Neural cell (in vitro differentiated cells): ENCODE measurements at regions not wholly inside any gene's neighbourhood (a gene's known extent, or its start where the extent isn't known, plus 50 kb on each side); places are given as distances from the start of the nearest gene placed in this dataset.

Experiments used
- MXI1 ChIP-seq: fragments of 450-650 bp; conservative IDR thresholded peaks from 2 replicates; pipeline ENCODE4 v1.6.1; 2014; ENCODE audit warnings: antibody characterized with exemption, mild to moderate bottlenecking; ENCODE audit not compliant: poor library complexity, severe bottlenecking
- POLR2AphosphoS5 ChIP-seq: IDR thresholded peaks from 2 replicates; pipeline ENCODE4 v1.6.1; 2012
- TF ChIP-seq, protein P1 (sequence below): fragments of 450-650 bp; IDR thresholded peaks from 2 replicates; pipeline ENCODE4 v1.5.1; 2014; ENCODE audit warnings: antibody characterized with exemption, mild to moderate bottlenecking, moderate library complexity; ENCODE audit not compliant: poor library complexity, severe bottlenecking

DNA sequence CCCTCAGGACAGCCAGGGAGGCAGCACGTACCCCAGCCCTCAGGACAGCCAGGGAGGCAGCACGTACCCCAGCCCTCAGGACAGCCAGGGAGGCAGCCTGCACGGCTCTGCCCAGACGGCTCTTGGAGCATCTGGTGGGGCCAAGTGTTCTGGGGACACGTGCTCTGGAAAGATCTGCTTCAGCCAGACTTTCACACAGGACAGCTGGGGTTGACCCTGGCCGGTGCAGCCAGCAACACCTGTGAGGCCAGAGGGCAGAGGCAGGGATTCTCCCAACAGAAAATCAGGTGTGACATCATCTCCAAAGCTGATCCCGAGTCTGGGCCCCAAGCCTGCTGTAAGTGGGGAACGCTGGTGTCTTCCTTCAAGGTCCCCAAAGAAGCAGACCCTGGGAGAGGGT is 55.5 kb upstream of the SLCO4A1 start:
- no peak for TF ChIP-seq POLR2AphosphoS5
- TF ChIP-seq, protein P1, sequence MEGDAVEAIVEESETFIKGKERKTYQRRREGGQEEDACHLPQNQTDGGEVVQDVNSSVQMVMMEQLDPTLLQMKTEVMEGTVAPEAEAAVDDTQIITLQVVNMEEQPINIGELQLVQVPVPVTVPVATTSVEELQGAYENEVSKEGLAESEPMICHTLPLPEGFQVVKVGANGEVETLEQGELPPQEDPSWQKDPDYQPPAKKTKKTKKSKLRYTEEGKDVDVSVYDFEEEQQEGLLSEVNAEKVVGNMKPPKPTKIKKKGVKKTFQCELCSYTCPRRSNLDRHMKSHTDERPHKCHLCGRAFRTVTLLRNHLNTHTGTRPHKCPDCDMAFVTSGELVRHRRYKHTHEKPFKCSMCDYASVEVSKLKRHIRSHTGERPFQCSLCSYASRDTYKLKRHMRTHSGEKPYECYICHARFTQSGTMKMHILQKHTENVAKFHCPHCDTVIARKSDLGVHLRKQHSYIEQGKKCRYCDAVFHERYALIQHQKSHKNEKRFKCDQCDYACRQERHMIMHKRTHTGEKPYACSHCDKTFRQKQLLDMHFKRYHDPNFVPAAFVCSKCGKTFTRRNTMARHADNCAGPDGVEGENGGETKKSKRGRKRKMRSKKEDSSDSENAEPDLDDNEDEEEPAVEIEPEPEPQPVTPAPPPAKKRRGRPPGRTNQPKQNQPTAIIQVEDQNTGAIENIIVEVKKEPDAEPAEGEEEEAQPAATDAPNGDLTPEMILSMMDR, result no peak
- no peak for TF ChIP-seq MXI1
